ENCODE measurements at regions not wholly inside any gene's neighbourhood (a gene's known extent, or its start where the extent isn't known, plus 50 kb on each side); places are given as distances from the start of the nearest gene placed in this dataset.

GRCh38 chr5:133696782-133697507 is 84.6 kb upstream of the FSTL4 start:
- peaks cover 4% of the 10 kb centered on the region; the same call in 1 of the 2 replicates for H3K23me2 ChIP-seq (ENCODE audit: low read depth, low read length)
- H3K79me1 ChIP-seq (ENCODE audit: low read depth, low read length) = no peaks in the 10 kb centered on the region
- H3K4me2 ChIP-seq (ENCODE audit: insufficient read depth in 1 of 2, low read depth in 2 of 2, low read length in 2 of 2) = no peak overlapping the region
- POLR2A ChIA-PET (ENCODE audit: partially characterized antibody) = no interaction called here
- no peak overlapping the region for H2AFZ ChIP-seq (ENCODE audit: low read length)
- H4K5ac ChIP-seq (ENCODE audit: insufficient read length, low read depth, low read length) = no peak overlapping the region
- H3K18ac ChIP-seq (ENCODE audit: extremely low read depth, low read length) = no peak overlapping the region
- H3K79me2 ChIP-seq (ENCODE audit: control insufficient read depth in 1 of 2, insufficient read depth in 2 of 2, low read length in 2 of 2) = no peaks in the 10 kb centered on the region
- no peak overlapping the region for H3K23ac ChIP-seq (ENCODE audit: insufficient read length)
- no peak overlapping the region for H3K4me3 ChIP-seq (ENCODE audit: extremely low read depth in 1 of 4, insufficient read depth in 2 of 4, low read depth in 3 of 4, low read length in 4 of 4)
- FAIRE-seq (no peak), DNase-seq (ENCODE audit: low read depth in 1 of 2, low spot score in 2 of 2) (no peak)
- H4K91ac ChIP-seq (replicated peaks; ENCODE audit: insufficient read length, low read length) = no peak overlapping the region
- H2BK12ac ChIP-seq (ENCODE audit: low read depth, low read length) = no peak overlapping the region
- 91% methylated on average over 10 of the region's 10 CpGs; no CpG with 5 or more reads in 1 of the 2 experiments for WGBS, 2 experiments (ENCODE audit: extremely low coverage in 1 of 2, insufficient coverage in 1 of 2, insufficient read length in 1 of 2, insufficient replicate concordance in 2 of 2, low coverage in 1 of 2, low lambda C conversion rate in 2 of 2, missing lambda C conversion rate in 1 of 2)
- H4K8ac ChIP-seq (ENCODE audit: extremely low read depth, insufficient read depth, low read length) = no peak overlapping the region
- no peak overlapping the region for H2BK120ac ChIP-seq (replicated peaks; ENCODE audit: low read depth, low read length)
- no peak for TF ChIP-seq JUND (IDR thresholded peaks at IDR 0.05; ENCODE audit: low read length)
- no peak for TF ChIP-seq SIX5 (IDR thresholded peaks at IDR 0.05; ENCODE audit: low read depth, low read length)
- no peak for TF ChIP-seq CREB1 (IDR thresholded peaks at IDR 0.05)
- TF ChIP-seq CBX5 (IDR thresholded peaks at IDR 0.05; ENCODE audit: low read depth, low read length) = no peak
- TF ChIP-seq EP300 (IDR thresholded peaks at IDR 0.05; ENCODE audit: borderline replicate concordance in 1 of 2, low read depth in 2 of 2, low read length in 2 of 2) = no peak
- no peak for TF ChIP-seq SUZ12 (IDR thresholded peaks at IDR 0.05; ENCODE audit: low read length)
- no peak for TF ChIP-seq HDAC2 (IDR thresholded peaks at IDR 0.05; ENCODE audit: borderline replicate concordance in 1 of 2, low read depth in 2 of 2, low read length in 2 of 2)
- no peak overlapping the region; the same call in 1 of the 2 replicates for H2BK5ac ChIP-seq (ENCODE audit: low read depth, low read length)
- H2BK20ac ChIP-seq (ENCODE audit: low read length) = no peak overlapping the region
- H4K20me1 ChIP-seq (replicated peaks in 1 of 2; ENCODE audit: control insufficient read depth in 1 of 2, insufficient read depth in 2 of 2, low read length in 2 of 2) = no peaks in the 10 kb centered on the region
- H3K14ac ChIP-seq (ENCODE audit: insufficient read length) = no peak overlapping the region
- H3K9me3 ChIP-seq (ENCODE audit: insufficient read depth in 2 of 2, low read depth in 1 of 2, low read length in 1 of 2) = no peaks in the 10 kb centered on the region
- no peak overlapping the region for H2AK5ac ChIP-seq (ENCODE audit: low read depth, low read length)
- CTCF ChIA-PET (ENCODE audit: partially characterized antibody) = no interaction called here
- no peaks in the 10 kb centered on the region for H3K4me1 ChIP-seq (replicated peaks in 1 of 4; ENCODE audit: control insufficient read depth in 3 of 4, insufficient read depth in 4 of 4, low read length in 3 of 4)
- no peaks in the 10 kb centered on the region for H3K36me3 ChIP-seq (ENCODE audit: control insufficient read depth in 2 of 4, insufficient read depth in 4 of 4, low read length in 3 of 4)
- no peaks in the 10 kb centered on the region for H3K27me3 ChIP-seq (replicated peaks in 1 of 4; ENCODE audit: control insufficient read depth in 3 of 4, extremely low read depth in 1 of 4, insufficient read depth in 3 of 4, low read length in 3 of 4)
- H3K9ac ChIP-seq (replicated peaks in 1 of 4; ENCODE audit: extremely low read depth in 1 of 4, low read depth in 3 of 4, low read length in 3 of 4) = no peak overlapping the region
- no peak overlapping the region for H3K4ac ChIP-seq (replicated peaks; ENCODE audit: insufficient read length, low read depth, low read length)
- H3K56ac ChIP-seq (replicated peaks; ENCODE audit: insufficient read length, low read depth, low read length) = no peak overlapping the region
- H3K27ac ChIP-seq (ENCODE audit: low read depth, low read length) = no peak overlapping the region
- H2BK15ac ChIP-seq (ENCODE audit: low read length) = no peak overlapping the region
